B cell (primary cell): ENCODE measurements at regions not wholly inside any gene's neighbourhood (a gene's known extent, or its start where the extent isn't known, plus 50 kb on each side); places are given as distances from the start of the nearest gene placed in this dataset.

ENCODE experiments used
- ATAC-seq: fragments of 200-7000 bp; cut with Tn5 transposase; one replicate; pipeline ENCODE4 v1.10.0; 2021; ENCODE audit warnings: low read depth, mild to moderate bottlenecking, moderate number of reproducible peaks, moderate library complexity
- CTCF ChIA-PET: fragments of 350-600 bp; sonication (Branson Sonifier 250); formaldehyde crosslinking; loops from one replicate; lab custom pipeline; 2021; ENCODE audit warnings: antibody characterized with exemption, inconsistent platforms; lab: Charles Lee
- POLR2A ChIA-PET: fragments of 350-600 bp; sonication (Branson Sonifier 250); formaldehyde crosslinking; loops from one replicate; lab custom pipeline; 2021; ENCODE audit warnings: antibody characterized with exemption; lab: Charles Lee
- DNase-seq: peaks from one replicate; pipeline ENCODE4 v3.0.0; 2013
- H2AFZ ChIP-seq: 2 replicates; pipeline ENCODE4 v1.6.1; 2012; ENCODE audit warnings: mild to moderate bottlenecking, low read depth, low read length; ENCODE audit not compliant: insufficient read depth, poor library complexity, severe bottlenecking
- H3K27ac ChIP-seq, 2 donors: 1 replicate in 1 of 2; 2 replicates in 1 of 2; pipeline ENCODE4 v1.5.1; 2012 to 2013; ENCODE audit warnings: low read length in 2 of 2, mild to moderate bottlenecking in 2 of 2, moderate library complexity in 1 of 2
- H3K27me3 ChIP-seq, 4 experiments: fragments of 200-600 bp in 1 of 4; sonication (generic) in 1 of 4; replicated peaks in 1 of 4; 1 replicate in 2 of 4; 2 replicates in 2 of 4; pipeline versions ENCODE4 v1.6.1 to v1.7.0; 2013 to 2016; ENCODE audit warnings: low read length in 3 of 4, mild to moderate bottlenecking in 2 of 4, mixed read lengths in 1 of 4, moderate library complexity in 1 of 4; ENCODE audit not compliant: insufficient read depth in 4 of 4, control insufficient read depth in 3 of 4; ENCODE audit errors: control extremely low read depth in 1 of 4
- H3K36me3 ChIP-seq, 2 experiments: replicated peaks in 1 of 2; 1 replicate in 1 of 2; 2 replicates in 1 of 2; pipeline versions ENCODE4 v1.6.1 to v1.7.1; 2013; ENCODE audit warnings: low read length in 1 of 2; ENCODE audit not compliant: insufficient read depth in 2 of 2, control insufficient read depth in 1 of 2; ENCODE audit errors: control extremely low read depth in 1 of 2, extremely low read depth in 1 of 2
- H3K4me1 ChIP-seq, 2 donors: fragments of 200-600 bp in 1 of 2; sonication (generic) in 1 of 2; 1 replicate in 1 of 2; 2 replicates in 1 of 2; pipeline versions ENCODE4 v1.5.1 to v1.6.1; 2013 to 2017; ENCODE audit warnings: low read length in 2 of 2; ENCODE audit not compliant: control insufficient read depth in 2 of 2, insufficient read depth in 2 of 2
- H3K4me2 ChIP-seq: replicated peaks from 2 replicates; pipeline ENCODE3; 2012; ENCODE audit warnings: mild to moderate bottlenecking, low read depth, low read length; ENCODE audit not compliant: poor library complexity, severe bottlenecking
- H3K4me3 ChIP-seq, 5 experiments: fragments of 200-600 bp in 1 of 5; sonication (generic) in 1 of 5; 1 replicate in 3 of 5; 2 replicates in 2 of 5; pipeline versions ENCODE4 v1.5.1 to v1.7.0; 2011 to 2016; ENCODE audit warnings: low read length in 4 of 5, mild to moderate bottlenecking in 4 of 5, low read depth in 2 of 5, control low read depth in 1 of 5, moderate library complexity in 1 of 5; ENCODE audit not compliant: insufficient read depth in 1 of 5; ENCODE audit errors: control extremely low read depth in 1 of 5, extremely low read depth in 1 of 5
- H3K79me2 ChIP-seq: fragments of 200-600 bp; sonication (generic); one replicate; pipeline ENCODE4 v1.6.0; 2016; ENCODE audit warnings: low read length; ENCODE audit not compliant: control insufficient read depth, insufficient read depth
- H3K9ac ChIP-seq: fragments of 200-600 bp; sonication (generic); 2 replicates; pipeline ENCODE4 v1.6.1; 2017; ENCODE audit warnings: mild to moderate bottlenecking, low read length, moderate library complexity
- H3K9me3 ChIP-seq, 3 donors: one replicate each; pipeline versions ENCODE4 v1.6.1 to v1.7.1; 2013; ENCODE audit warnings: low read length in 2 of 3; ENCODE audit not compliant: control insufficient read depth in 2 of 3, insufficient read depth in 1 of 3; ENCODE audit errors: control extremely low read depth in 1 of 3
- H4K20me1 ChIP-seq: 2 replicates; pipeline ENCODE4 v1.6.0; 2012; ENCODE audit warnings: mild to moderate bottlenecking, low read length; ENCODE audit not compliant: insufficient read depth, control insufficient read depth, poor library complexity, severe bottlenecking
- H3K27ac Mint-ChIP-seq: one replicate; pipeline ENCODE4 v1.8.0; 2021; ENCODE audit warnings: mixed read lengths
- H3K27me3 Mint-ChIP-seq: one replicate; pipeline ENCODE4 v1.8.0; 2021; ENCODE audit warnings: mixed read lengths
- H3K4me1 Mint-ChIP-seq: one replicate; pipeline ENCODE4 v1.8.0; 2021; ENCODE audit warnings: mixed read lengths
- H3K4me3 Mint-ChIP-seq: one replicate; pipeline ENCODE4 v1.8.0; 2021; ENCODE audit warnings: mixed read lengths
- H3K9me3 Mint-ChIP-seq: one replicate; pipeline ENCODE4 v1.8.0; 2022; ENCODE audit warnings: mixed read lengths; ENCODE audit not compliant: insufficient read depth
- EZH2 ChIP-seq: IDR thresholded peaks from 2 replicates; pipeline ENCODE4 v1.6.1; 2012; ENCODE audit warnings: borderline replicate concordance, low read depth, mild to moderate bottlenecking, moderate library complexity, low read length; ENCODE audit not compliant: insufficient read depth, poor library complexity, severe bottlenecking
- WGBS: methylation state at CpG from one replicate; pipeline ENCODE4 v1.1.5; 2013; ENCODE audit warnings: missing lambda C conversion rate; ENCODE audit not compliant: insufficient coverage; 5-methylcytosine and 5-hydroxymethylcytosine counted together
- intact Hi-C: fragments of 100-400 bp; cut with micrococcal nuclease; formaldehyde crosslinking; loops from one replicate; pipeline ENCODE4 v1.10.0; 2022
- TF ChIP-seq, protein P1 (sequence below): fragments of 200-600 bp; IDR thresholded peaks from one replicate; pipeline ENCODE4 v1.8.0; 2022; ENCODE audit warnings: antibody characterized with exemption, mild to moderate bottlenecking

DNA sequence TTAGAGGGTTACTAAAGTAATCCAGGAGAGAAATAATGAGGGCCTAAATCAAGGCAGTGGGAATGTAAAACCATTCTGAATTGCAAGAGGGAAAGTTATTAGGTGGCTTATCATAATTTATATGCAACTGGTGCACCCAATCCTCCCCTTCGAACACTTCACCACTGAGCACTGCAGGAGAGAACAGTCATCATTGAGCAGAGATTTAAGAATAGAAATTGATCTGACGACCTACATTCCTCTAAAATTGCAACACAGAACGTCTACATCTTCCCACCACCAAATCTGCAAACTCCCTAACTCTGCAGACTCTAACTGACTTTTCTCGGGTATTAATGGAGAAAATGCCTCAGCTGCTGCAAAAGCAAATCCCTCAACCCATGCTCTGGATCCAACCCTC, 138.5 kb upstream of the CDH20 start:
- H3K27me3 ChIP-seq = no peaks in the 10 kb centered on the region
- DNase-seq = no peak
- 69% methylated on average over 2 of the region's 4 CpGs for WGBS
- H3K9ac ChIP-seq = no peak overlapping the region
- H3K27ac Mint-ChIP-seq = no peak overlapping the region
- POLR2A ChIA-PET = no interaction called here
- intact Hi-C loops = no loop called here
- no peaks in the 10 kb centered on the region for H3K36me3 ChIP-seq
- TF ChIP-seq EZH2 = no peak
- TF ChIP-seq, protein P1, sequence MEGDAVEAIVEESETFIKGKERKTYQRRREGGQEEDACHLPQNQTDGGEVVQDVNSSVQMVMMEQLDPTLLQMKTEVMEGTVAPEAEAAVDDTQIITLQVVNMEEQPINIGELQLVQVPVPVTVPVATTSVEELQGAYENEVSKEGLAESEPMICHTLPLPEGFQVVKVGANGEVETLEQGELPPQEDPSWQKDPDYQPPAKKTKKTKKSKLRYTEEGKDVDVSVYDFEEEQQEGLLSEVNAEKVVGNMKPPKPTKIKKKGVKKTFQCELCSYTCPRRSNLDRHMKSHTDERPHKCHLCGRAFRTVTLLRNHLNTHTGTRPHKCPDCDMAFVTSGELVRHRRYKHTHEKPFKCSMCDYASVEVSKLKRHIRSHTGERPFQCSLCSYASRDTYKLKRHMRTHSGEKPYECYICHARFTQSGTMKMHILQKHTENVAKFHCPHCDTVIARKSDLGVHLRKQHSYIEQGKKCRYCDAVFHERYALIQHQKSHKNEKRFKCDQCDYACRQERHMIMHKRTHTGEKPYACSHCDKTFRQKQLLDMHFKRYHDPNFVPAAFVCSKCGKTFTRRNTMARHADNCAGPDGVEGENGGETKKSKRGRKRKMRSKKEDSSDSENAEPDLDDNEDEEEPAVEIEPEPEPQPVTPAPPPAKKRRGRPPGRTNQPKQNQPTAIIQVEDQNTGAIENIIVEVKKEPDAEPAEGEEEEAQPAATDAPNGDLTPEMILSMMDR = no peak
- H3K4me1 Mint-ChIP-seq = no peaks in the 10 kb centered on the region
- no peak overlapping the region for H3K27ac ChIP-seq
- no peak overlapping the region for H3K4me2 ChIP-seq
- CTCF ChIA-PET = no interaction called here
- H2AFZ ChIP-seq = no peak overlapping the region
- H3K27me3 Mint-ChIP-seq = no peaks in the 10 kb centered on the region
- no peak overlapping the region for H3K4me3 Mint-ChIP-seq
- no peaks in the 10 kb centered on the region for H3K9me3 ChIP-seq
- ATAC-seq = no peak
- H3K4me1 ChIP-seq = no peaks in the 10 kb centered on the region
- no peak overlapping the region for H3K4me3 ChIP-seq
- H3K9me3 Mint-ChIP-seq = no peaks in the 10 kb centered on the region
- H4K20me1 ChIP-seq = no peaks in the 10 kb centered on the region
- no peaks in the 10 kb centered on the region for H3K79me2 ChIP-seq

DNA sequence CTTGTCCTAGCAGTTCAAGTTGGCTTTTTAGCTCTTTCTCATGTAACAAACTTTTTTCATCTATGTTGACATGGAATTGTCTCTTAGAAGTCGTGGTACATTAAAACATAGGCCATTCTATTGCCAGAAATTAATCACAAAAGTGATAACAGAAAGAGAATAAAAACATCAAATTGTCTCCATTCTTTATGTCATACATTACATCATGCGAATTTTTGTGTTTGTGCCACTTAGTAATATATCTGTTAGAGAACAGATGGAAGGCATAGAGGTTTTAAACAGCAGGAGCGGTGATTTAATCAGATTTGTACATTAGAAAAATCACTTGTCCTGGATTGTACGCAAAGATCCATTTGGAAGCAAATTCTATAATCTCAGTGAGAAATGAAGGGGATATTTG, 136.5 kb upstream of the CDH20 start:
- H3K4me3 Mint-ChIP-seq = no peak overlapping the region
- Histone ChIP-seq H3K27me3 (no peaks in the 10 kb centered on the region), H3K27ac (no peak overlapping the region), H2AFZ (no peak overlapping the region), H3K9me3 (no peaks in the 10 kb centered on the region), H3K79me2 (no peaks in the 10 kb centered on the region), H3K4me2 (no peak overlapping the region), H3K9ac (no peak overlapping the region), H3K4me1 (no peaks in the 10 kb centered on the region), H3K4me3 (no peak overlapping the region), H4K20me1 (no peaks in the 10 kb centered on the region), H3K36me3 (no peaks in the 10 kb centered on the region)
- H3K27ac Mint-ChIP-seq = no peak overlapping the region
- 80% methylated on average over 2 of the region's 4 CpGs for WGBS
- intact Hi-C loops = no loop called here
- H3K27me3 Mint-ChIP-seq = no peaks in the 10 kb centered on the region
- ChIA-PET POLR2A (no interaction called here), CTCF (no interaction called here)
- TF ChIP-seq EZH2 = no peak
- TF ChIP-seq, protein P1 = no peak
- H3K4me1 Mint-ChIP-seq = no peaks in the 10 kb centered on the region
- DNase-seq = no peak
- ATAC-seq = no peak
- H3K9me3 Mint-ChIP-seq = no peaks in the 10 kb centered on the region
